Fibroblast of the aortic adventitia (primary cell): ENCODE measurements at regions not wholly inside any gene's neighbourhood (a gene's known extent, or its start where the extent isn't known, plus 50 kb on each side); places are given as distances from the start of the nearest gene placed in this dataset.

Source experiments
- DNase-seq: peaks from one replicate; pipeline ENCODE4 v3.0.0-alpha.2; 2010; ENCODE audit warnings: low read depth
- H3K4me3 ChIP-seq: 2 replicates; pipeline ENCODE4 v1.5.1; 2011; ENCODE audit warnings: low read depth, mild to moderate bottlenecking, control low read depth, low read length, moderate library complexity
- TF ChIP-seq, protein P1 (sequence below): IDR thresholded peaks from 2 replicates; pipeline ENCODE4 v1.5.1; 2011; ENCODE audit warnings: mild to moderate bottlenecking, low read length, control low read depth, inconsistent platforms; ENCODE audit not compliant: insufficient read depth

DNA sequence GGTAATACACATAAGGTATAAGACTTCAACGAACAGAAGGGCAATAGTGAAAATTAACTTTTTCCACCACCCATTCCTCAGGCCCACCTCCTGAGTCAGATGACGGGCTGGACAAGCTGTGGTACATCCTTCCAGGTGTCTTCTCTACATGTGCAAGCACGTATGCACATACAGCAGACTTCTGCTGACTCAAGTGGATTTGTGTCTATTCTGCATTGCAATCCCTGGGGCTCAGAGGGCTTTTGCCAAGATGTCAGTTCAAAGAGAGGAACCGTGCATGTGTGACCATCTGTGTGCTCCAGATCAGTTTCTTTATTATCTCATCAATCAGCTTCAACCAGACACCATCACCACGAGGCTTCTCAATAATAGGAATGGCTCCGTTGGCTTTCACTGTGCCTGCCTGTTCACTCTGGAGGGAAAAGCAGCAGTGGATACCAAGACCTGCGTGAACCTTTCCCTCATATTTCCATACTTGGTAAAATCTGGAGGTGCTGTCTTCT, 288.4 kb downstream of the MTRR start:
- TF ChIP-seq, protein P1, sequence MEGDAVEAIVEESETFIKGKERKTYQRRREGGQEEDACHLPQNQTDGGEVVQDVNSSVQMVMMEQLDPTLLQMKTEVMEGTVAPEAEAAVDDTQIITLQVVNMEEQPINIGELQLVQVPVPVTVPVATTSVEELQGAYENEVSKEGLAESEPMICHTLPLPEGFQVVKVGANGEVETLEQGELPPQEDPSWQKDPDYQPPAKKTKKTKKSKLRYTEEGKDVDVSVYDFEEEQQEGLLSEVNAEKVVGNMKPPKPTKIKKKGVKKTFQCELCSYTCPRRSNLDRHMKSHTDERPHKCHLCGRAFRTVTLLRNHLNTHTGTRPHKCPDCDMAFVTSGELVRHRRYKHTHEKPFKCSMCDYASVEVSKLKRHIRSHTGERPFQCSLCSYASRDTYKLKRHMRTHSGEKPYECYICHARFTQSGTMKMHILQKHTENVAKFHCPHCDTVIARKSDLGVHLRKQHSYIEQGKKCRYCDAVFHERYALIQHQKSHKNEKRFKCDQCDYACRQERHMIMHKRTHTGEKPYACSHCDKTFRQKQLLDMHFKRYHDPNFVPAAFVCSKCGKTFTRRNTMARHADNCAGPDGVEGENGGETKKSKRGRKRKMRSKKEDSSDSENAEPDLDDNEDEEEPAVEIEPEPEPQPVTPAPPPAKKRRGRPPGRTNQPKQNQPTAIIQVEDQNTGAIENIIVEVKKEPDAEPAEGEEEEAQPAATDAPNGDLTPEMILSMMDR = no peak
- no peak overlapping the region for H3K4me3 ChIP-seq
- DNase-seq = no peak

GRCh38 chr5:8176101-8176693, 307.2 kb downstream of the MTRR start:
- TF ChIP-seq, protein P1 = no peak
- H3K4me3 ChIP-seq = no peak overlapping the region
- no peak for DNase-seq

DNA sequence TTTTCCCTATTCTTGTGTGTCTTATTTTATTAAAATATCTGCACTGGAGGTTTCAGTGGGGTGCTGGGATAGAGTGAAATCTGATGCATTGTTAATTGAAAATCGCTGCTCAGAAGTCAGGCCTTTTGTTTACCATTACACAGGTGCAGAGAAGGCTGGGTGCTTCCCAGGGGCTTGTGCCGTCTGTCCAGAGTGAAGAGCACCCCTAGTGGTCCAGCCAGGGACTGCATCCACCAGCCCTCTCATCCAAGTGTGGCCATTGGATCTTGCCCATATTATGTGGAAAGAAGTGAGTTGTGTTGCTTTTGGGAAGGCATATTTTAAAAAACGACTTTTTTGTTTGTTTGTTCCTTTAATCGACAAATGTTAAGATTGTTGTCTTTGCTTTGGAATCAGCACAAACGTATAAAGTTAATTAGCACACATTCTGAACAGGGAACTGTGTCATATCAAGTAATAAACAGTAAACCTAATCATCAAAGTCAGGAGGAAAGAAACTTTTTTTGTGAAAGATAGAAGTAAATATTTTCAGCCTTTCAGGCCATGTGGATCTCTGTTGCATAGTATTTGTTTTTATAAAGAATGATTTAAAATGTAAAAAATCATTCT, 315.6 kb downstream of the MTRR start:
- no peak for DNase-seq
- TF ChIP-seq, protein P1 = peak; percentile 64

DNA sequence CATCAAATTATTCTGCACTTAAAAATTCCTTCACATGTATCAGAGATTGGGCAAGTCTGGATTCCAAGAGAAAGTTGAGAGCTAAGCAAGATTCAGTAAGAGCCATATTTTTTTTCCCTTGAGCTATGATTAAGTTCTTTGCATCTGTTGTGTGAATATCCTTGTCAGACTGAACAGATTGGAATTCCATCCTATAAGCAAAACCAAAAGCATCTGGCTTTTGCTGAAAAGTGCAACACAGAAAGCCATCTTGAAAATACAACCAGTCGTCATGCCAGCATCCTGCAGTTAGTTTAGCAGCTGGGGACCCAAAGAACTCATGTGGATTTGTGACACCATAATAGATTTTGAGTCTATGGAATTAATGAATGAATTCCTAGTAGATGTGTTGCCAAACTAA, 316.9 kb downstream of the MTRR start:
- no peak overlapping the region for H3K4me3 ChIP-seq
- no peak for DNase-seq
- TF ChIP-seq, protein P1 = no peak

More for the DNA sequence above, 315.6 kb downstream of the MTRR start:
- H3K4me3 ChIP-seq = no peak overlapping the region

DNA sequence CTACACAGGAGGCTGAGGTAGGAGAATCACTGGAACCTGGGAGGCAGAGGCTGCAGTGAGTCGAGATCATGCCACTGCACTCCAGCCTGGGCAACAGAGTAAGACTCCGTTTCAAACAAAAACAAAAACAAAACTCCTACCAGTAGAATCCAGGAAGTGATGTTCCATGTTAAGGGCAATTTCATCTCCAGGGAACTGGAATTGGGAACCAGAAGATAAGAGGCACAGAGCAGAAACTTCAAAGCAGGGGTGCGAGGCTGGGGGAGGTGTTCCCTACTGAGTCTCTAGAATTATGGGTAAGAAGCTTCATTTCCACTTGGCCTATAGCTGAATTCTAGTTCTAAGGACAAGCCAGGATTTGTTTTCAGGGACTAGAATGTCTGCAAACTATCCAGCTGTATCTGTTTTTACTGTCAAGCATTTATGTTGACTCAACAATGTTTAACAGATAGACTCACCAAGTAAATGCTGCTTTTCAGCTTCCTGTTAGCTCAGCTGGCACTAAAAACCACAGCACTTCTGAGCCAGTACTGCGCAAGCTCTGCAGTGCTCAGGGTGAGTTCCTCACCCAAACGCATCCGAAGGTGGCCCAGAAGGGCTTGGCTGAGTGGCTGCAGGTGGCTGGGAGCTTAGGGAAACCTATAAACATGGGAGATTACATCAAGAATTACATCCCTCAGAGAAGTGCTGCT, 320.1 kb downstream of the MTRR start:
- DNase-seq = no peak
- TF ChIP-seq, protein P1 = no peak
- no peak overlapping the region for H3K4me3 ChIP-seq

- TF ChIP-seq, protein P1 = no peak
- DNase-seq = no peak
- H3K4me3 ChIP-seq = no peak overlapping the region
Measured at GRCh38 chr5:8192840-8193239, 323.9 kb downstream of the MTRR start.
